Loucy (cell line): ENCODE measurements at regions not wholly inside any gene's neighbourhood (a gene's known extent, or its start where the extent isn't known, plus 50 kb on each side); places are given as distances from the start of the nearest gene placed in this dataset.

Experiments used
- H2AFZ ChIP-seq: fragments of 200-600 bp; sonication (generic); 2 replicates; pipeline ENCODE4 v1.6.0; 2016; ENCODE audit warnings: antibody characterized with exemption, mild to moderate bottlenecking, low read length, moderate library complexity
- H3F3A ChIP-seq: fragments of 200-600 bp; 2 replicates; pipeline ENCODE4 v1.6.0; 2016; ENCODE audit warnings: antibody characterized with exemption, low read depth, mild to moderate bottlenecking
- H3K27me3 ChIP-seq: fragments of 200-600 bp; sonication (generic); 2 replicates; pipeline ENCODE4 v1.6.1; 2014; ENCODE audit warnings: low read length, mild to moderate bottlenecking; ENCODE audit not compliant: insufficient read depth, poor library complexity, severe bottlenecking
- H3K36me3 ChIP-seq: fragments of 200-600 bp; sonication (generic); 2 replicates; pipeline ENCODE4 v1.6.1; 2016; ENCODE audit warnings: low read length; ENCODE audit not compliant: insufficient read depth
- H3K4me1 ChIP-seq: fragments of 200-600 bp; sonication (generic); 2 replicates; pipeline ENCODE4 v1.5.1; 2014; ENCODE audit warnings: low read length, mild to moderate bottlenecking; ENCODE audit not compliant: insufficient read depth, poor library complexity, severe bottlenecking
- H3K4me2 ChIP-seq: fragments of 200-600 bp; sonication (generic); 2 replicates; pipeline ENCODE4 v1.6.0; 2014; ENCODE audit warnings: antibody characterized with exemption, low read length, low read depth, mild to moderate bottlenecking; ENCODE audit not compliant: poor library complexity, severe bottlenecking
- H3K4me3 ChIP-seq: fragments of 200-600 bp; sonication (generic); 2 replicates; pipeline ENCODE4 v1.5.1; 2014; ENCODE audit warnings: low read length, mild to moderate bottlenecking, mixed read lengths; ENCODE audit not compliant: poor library complexity, severe bottlenecking
- H3K79me2 ChIP-seq: fragments of 200-600 bp; sonication (generic); 2 replicates; pipeline ENCODE4 v1.6.1; 2014; ENCODE audit warnings: low read length; ENCODE audit not compliant: insufficient read depth
- H3K9ac ChIP-seq: fragments of 200-600 bp; sonication (generic); 2 replicates; pipeline ENCODE4 v1.6.0; 2014; ENCODE audit warnings: mild to moderate bottlenecking, low read depth, low read length, moderate library complexity; ENCODE audit not compliant: poor library complexity, severe bottlenecking
- H3K9me2 ChIP-seq: fragments of 200-600 bp; sonication (generic); replicated peaks from 2 replicates; pipeline ENCODE4 v1.6.1; 2016; ENCODE audit warnings: low read depth, low read length, mixed read lengths
- H3K9me3 ChIP-seq: fragments of 200-600 bp; sonication (generic); 2 replicates; pipeline ENCODE4 v1.6.1; 2014; ENCODE audit warnings: mild to moderate bottlenecking, antibody characterized with exemption, low read length, low read depth; ENCODE audit not compliant: insufficient read depth
- H4K20me1 ChIP-seq: fragments of 200-600 bp; sonication (generic); 2 replicates; pipeline ENCODE4 v1.6.0; 2014; ENCODE audit warnings: antibody characterized with exemption, low read length, mild to moderate bottlenecking; ENCODE audit not compliant: insufficient read depth, poor library complexity, severe bottlenecking
- CTCF ChIP-seq: fragments of 200-600 bp; sonication (generic); conservative IDR thresholded peaks from 2 replicates; pipeline ENCODE4 v1.5.1; 2014; ENCODE audit warnings: mild to moderate bottlenecking, antibody characterized with exemption, low read length
- EZH2phosphoT487 ChIP-seq: fragments of 200-600 bp; IDR thresholded peaks from 2 replicates; pipeline ENCODE4 v1.6.1; 2018; ENCODE audit warnings: antibody characterized with exemption, mild to moderate bottlenecking, moderate library complexity, borderline replicate concordance

- no peaks in the 10 kb centered on the region for H3K4me1 ChIP-seq
- no peak overlapping the region for H3K4me3 ChIP-seq
- no peaks in the 10 kb centered on the region for H3K9me2 ChIP-seq
- no peaks in the 10 kb centered on the region for H3K27me3 ChIP-seq
- no peaks in the 10 kb centered on the region for H3K36me3 ChIP-seq
- TF ChIP-seq CTCF (no peak), EZH2phosphoT487 (no peak)
- no peaks in the 10 kb centered on the region for H4K20me1 ChIP-seq
- no peaks in the 10 kb centered on the region for H3K9me3 ChIP-seq
- H3K4me2 ChIP-seq: no peak overlapping the region
- no peak overlapping the region for H2AFZ ChIP-seq
- H3K79me2 ChIP-seq: no peaks in the 10 kb centered on the region
- H3F3A ChIP-seq: no peaks in the 10 kb centered on the region
- no peak overlapping the region for H3K9ac ChIP-seq
These were observed 52.0 kb upstream of the CELF4 start for GRCh38 chr18:37617623-37618022.
